ENCODE measurements at regions not wholly inside any gene's neighbourhood (a gene's known extent, or its start where the extent isn't known, plus 50 kb on each side); places are given as distances from the start of the nearest gene placed in this dataset.
A peak's percentile ranks its signal among the peaks of the same experiment; 100 is the strongest.

DNA sequence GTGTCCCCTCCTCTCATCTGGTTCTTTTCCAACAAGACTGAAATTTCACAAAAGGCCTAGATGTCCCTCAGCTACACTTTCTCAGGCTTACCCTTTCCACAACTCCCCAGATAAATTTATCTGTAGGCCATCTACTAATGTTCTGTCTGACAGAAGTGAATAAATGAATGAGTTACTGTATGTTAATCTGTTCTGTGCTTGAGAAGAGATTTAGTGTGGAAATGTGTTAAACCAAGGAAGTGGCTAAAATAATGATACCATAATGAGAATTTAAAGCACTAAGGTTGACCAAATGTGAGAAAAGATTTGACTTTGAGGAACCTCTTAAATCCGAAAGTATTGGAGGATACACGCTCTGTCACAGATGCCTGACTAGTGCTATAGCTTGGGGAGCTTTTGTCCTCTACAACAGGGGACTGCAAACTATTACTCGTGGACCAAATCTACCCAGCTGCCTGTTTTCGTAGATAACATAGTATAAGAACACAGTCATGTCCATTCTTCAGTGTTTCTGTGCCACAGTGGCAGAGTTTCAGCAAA lies 74.8 kb upstream of the P2RY1 start:
- 74 to 90% (median 81%) methylated on average over 4 of the region's 4 CpGs for WGBS, 5 donors
- Histone ChIP-seq H3K4me1 (no peaks in the 10 kb centered on the region), H3K36me3 (no peaks in the 10 kb centered on the region), H3K9me3 (peaks cover 0 to 14% (median 11%) of the 10 kb centered on the region in 8 donors), H3K27ac (no peak overlapping the region), H3K4me3 (no peak overlapping the region), H3K27me3 (replicated peaks in 1 of 7) (no peaks in the 10 kb centered on the region)
- no peak for DNase-seq
- no peak for TF ChIP-seq POLR2AphosphoS5 (IDR thresholded peaks at IDR 0.05)
- TF ChIP-seq, protein P1, sequence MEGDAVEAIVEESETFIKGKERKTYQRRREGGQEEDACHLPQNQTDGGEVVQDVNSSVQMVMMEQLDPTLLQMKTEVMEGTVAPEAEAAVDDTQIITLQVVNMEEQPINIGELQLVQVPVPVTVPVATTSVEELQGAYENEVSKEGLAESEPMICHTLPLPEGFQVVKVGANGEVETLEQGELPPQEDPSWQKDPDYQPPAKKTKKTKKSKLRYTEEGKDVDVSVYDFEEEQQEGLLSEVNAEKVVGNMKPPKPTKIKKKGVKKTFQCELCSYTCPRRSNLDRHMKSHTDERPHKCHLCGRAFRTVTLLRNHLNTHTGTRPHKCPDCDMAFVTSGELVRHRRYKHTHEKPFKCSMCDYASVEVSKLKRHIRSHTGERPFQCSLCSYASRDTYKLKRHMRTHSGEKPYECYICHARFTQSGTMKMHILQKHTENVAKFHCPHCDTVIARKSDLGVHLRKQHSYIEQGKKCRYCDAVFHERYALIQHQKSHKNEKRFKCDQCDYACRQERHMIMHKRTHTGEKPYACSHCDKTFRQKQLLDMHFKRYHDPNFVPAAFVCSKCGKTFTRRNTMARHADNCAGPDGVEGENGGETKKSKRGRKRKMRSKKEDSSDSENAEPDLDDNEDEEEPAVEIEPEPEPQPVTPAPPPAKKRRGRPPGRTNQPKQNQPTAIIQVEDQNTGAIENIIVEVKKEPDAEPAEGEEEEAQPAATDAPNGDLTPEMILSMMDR (IDR thresholded peaks at IDR 0.05 in 8 of 11, conservative IDR thresholded peaks at IDR 0.05 in 3 of 11) = no peak
- no peak for TF ChIP-seq POLR2A (IDR thresholded peaks at IDR 0.05)
- intact Hi-C loops (cut with DNase I; ENCODE audit: low total_unique reads) = no loop called here

DNA sequence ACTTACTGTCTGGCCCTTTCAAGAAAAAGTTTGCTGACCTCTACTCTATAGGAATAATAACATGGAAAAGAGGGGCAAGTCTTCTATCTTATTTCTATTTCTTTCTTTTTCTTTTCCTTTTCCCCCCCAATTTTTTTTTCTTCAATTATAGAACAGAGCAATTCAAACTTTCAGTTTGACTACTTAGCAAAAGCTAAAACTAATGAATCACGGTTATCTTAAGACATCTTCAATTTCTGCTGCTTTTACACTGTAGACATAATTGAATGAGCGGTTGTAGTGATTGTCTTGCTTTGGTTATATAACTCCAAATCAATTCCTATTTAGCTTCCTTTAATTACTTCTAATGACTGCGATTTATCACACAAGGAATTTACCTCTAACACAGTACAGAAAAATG lies 74.3 kb upstream of the P2RY1 start:
- H3K4me3 ChIP-seq = no peak overlapping the region
- 83 to 96% (median 91%) methylated on average over 3 of the region's 3 CpGs for WGBS, 5 donors
- DNase-seq = no peak
- H3K36me3 ChIP-seq = no peaks in the 10 kb centered on the region
- no peaks in the 10 kb centered on the region for H3K4me1 ChIP-seq
- intact Hi-C loops (cut with DNase I; ENCODE audit: low total_unique reads) = no loop called here
- H3K27me3 ChIP-seq (replicated peaks in 1 of 7) = no peaks in the 10 kb centered on the region
- peaks cover 0 to 16% (median 12%) of the 10 kb centered on the region in 8 donors for H3K9me3 ChIP-seq
- TF ChIP-seq, protein P1 (IDR thresholded peaks at IDR 0.05 in 8 of 11, conservative IDR thresholded peaks at IDR 0.05 in 3 of 11) = no peak
- TF ChIP-seq POLR2A (IDR thresholded peaks at IDR 0.05) = no peak
- no peak for TF ChIP-seq POLR2AphosphoS5 (IDR thresholded peaks at IDR 0.05)
- no peak overlapping the region for H3K27ac ChIP-seq

DNA sequence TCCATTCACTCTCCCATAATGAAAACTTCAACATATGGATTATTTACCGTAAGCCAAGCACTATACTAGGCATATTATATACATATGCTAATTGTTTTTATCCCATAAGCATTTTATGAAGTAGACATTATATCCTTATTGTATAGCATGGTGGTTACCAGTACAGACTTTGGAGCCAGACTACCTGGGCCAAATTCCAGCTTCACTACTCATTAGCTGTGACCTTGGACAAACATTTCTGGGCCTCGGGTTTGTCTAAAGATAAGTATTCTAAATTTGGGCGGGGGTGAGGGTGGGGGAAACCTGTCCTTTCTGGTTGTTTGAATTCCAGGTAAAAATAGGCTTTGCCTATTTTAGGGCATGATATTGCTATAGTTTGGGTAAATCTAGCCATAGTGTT lies 66.5 kb upstream of the P2RY1 start:
- peaks cover 0 to 21% (median 12%) of the 10 kb centered on the region in 8 donors for H3K9me3 ChIP-seq
- DNase-seq = no peak
- H3K36me3 ChIP-seq = no peaks in the 10 kb centered on the region
- WGBS, 5 donors = 74 to 85% (median 80%) methylated on average over 3 of the region's 3 CpGs
- H3K27ac ChIP-seq = no peak overlapping the region
- H3K4me3 ChIP-seq = no peak overlapping the region
- no peaks in the 10 kb centered on the region for H3K4me1 ChIP-seq
- TF ChIP-seq POLR2A (IDR thresholded peaks at IDR 0.05) = no peak
- no peak for TF ChIP-seq POLR2AphosphoS5 (IDR thresholded peaks at IDR 0.05)
- intact Hi-C loops (cut with DNase I; ENCODE audit: low total_unique reads) = no loop called here
- no peaks in the 10 kb centered on the region for H3K27me3 ChIP-seq (replicated peaks in 1 of 7)

DNA sequence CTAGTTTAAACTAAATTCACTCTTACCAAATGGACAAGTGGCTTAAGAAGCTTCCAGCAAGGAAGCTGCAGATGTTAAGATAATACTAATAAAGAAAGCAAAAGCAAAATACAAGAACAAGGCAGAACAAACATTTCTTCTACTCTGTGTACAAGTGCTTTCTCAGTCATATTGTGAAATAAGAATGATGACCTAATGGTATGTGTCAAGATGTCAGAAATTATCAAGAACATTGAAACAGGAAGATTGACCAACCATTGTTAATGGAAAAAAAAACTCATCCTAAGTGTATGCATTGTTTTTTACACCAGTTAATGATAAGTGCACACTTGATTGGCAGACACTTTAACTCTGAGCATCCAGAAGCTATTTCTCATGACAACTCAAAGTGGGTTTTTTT lies 65.4 kb upstream of the P2RY1 start:
- Histone ChIP-seq H3K36me3 (no peaks in the 10 kb centered on the region), H3K4me1 (no peaks in the 10 kb centered on the region), H3K9me3 (peaks cover 0 to 13% (median 7%) of the 10 kb centered on the region in 8 donors), H3K27me3 (replicated peaks in 1 of 7) (no peaks in the 10 kb centered on the region), H3K27ac (peak overlapping the region in 1 of 8 donors; percentile 29), H3K4me3 (no peak overlapping the region)
- no peak for DNase-seq
- TF ChIP-seq POLR2A (IDR thresholded peaks at IDR 0.05) (no peak), POLR2AphosphoS5 (IDR thresholded peaks at IDR 0.05) (no peak)
- TF ChIP-seq, protein P1 (IDR thresholded peaks at IDR 0.05 in 8 of 11, conservative IDR thresholded peaks at IDR 0.05 in 3 of 11) = no peak
- intact Hi-C loops (cut with DNase I; ENCODE audit: low total_unique reads) = no loop called here

DNA sequence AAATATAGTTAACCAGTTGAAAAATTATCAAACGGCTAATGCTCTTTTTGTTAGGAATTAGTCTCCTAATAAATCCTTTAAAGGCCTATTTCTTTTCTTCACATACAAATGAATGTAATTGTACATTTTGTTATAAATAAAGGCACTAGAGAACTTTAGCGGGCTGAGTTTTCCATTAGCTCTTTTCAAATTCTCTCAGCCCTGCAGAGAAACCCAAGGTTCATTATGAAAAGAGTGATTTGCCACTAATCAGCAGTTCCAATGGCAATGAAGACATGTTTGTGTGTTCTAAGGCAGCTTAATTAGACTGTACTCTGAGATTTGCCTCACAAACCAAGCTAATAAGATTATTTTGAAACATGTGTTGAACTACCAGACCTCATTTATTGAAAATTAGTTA lies 64.6 kb upstream of the P2RY1 start:
- Histone ChIP-seq H3K4me1 (no peaks in the 10 kb centered on the region), H3K27me3 (replicated peaks in 1 of 7) (no peaks in the 10 kb centered on the region), H3K27ac (no peak overlapping the region), H3K4me3 (no peak overlapping the region), H3K36me3 (no peaks in the 10 kb centered on the region), H3K9me3 (peaks cover 0 to 5% (median 0%) of the 10 kb centered on the region in 8 donors)
- DNase-seq = no peak
- TF ChIP-seq, protein P1 (IDR thresholded peaks at IDR 0.05 in 8 of 11, conservative IDR thresholded peaks at IDR 0.05 in 3 of 11) = no peak
- TF ChIP-seq POLR2AphosphoS5 (IDR thresholded peaks at IDR 0.05) = no peak
- TF ChIP-seq POLR2A (IDR thresholded peaks at IDR 0.05) = no peak
- WGBS, 5 donors = 69 to 96% (median 91%) methylated on average over 2 of the region's 2 CpGs
- intact Hi-C loops (cut with DNase I; ENCODE audit: low total_unique reads) = no loop called here
